H1 (cell line): ENCODE measurements at regions not wholly inside any gene's neighbourhood (a gene's known extent, or its start where the extent isn't known, plus 50 kb on each side); places are given as distances from the start of the nearest gene placed in this dataset.

ENCODE experiments used
- BCL11A ChIP-seq, 2 experiments: IDR thresholded peaks; one replicate each; pipeline ENCODE4 v1.6.1; 2011; ENCODE audit warnings: low read depth in 2 of 2, low read length in 2 of 2, mild to moderate bottlenecking in 2 of 2
- BRCA1 ChIP-seq: IDR thresholded peaks from 2 replicates; pipeline ENCODE4 v1.6.1; 2012; ENCODE audit warnings: low read depth, low read length, improper control_type of control experiment
- CEBPB ChIP-seq: IDR thresholded peaks from 2 replicates; pipeline ENCODE4 v1.6.1; 2012; ENCODE audit warnings: low read depth, low read length
- CHD7 ChIP-seq: fragments of 300-600 bp; sonication (generic); IDR thresholded peaks from 2 replicates; pipeline ENCODE4 v1.7.1; 2012; ENCODE audit warnings: low read length, moderate library complexity, mild to moderate bottlenecking, inconsistent platforms; ENCODE audit not compliant: insufficient replicate concordance
- EZH2 ChIP-seq: fragments of 200-600 bp; sonication (generic); IDR thresholded peaks from 2 replicates; pipeline ENCODE4 v1.7.1; 2012; ENCODE audit warnings: low read depth, mild to moderate bottlenecking, moderate library complexity, low read length, inconsistent platforms; ENCODE audit not compliant: severe bottlenecking
- JUN ChIP-seq: IDR thresholded peaks from 2 replicates; pipeline ENCODE4 v1.6.1; 2011; ENCODE audit warnings: low read depth, mild to moderate bottlenecking, improper control_type of control experiment, low read length
- RAD21 ChIP-seq, 2 experiments: IDR thresholded peaks in 1 of 2; conservative IDR thresholded peaks in 1 of 2; 2 replicates each; pipeline ENCODE4 v1.6.1; 2011; ENCODE audit warnings: low read depth in 2 of 2, low read length in 2 of 2, improper control_type of control experiment in 1 of 2, inconsistent platforms in 1 of 2, mild to moderate bottlenecking in 1 of 2, moderate library complexity in 1 of 2
- SAP30 ChIP-seq: fragments of 300-600 bp; sonication (generic); IDR thresholded peaks from 2 replicates; pipeline ENCODE4 v1.7.1; 2012; ENCODE audit warnings: low read length, moderate library complexity, mild to moderate bottlenecking, inconsistent platforms; ENCODE audit not compliant: insufficient read depth, insufficient replicate concordance
- SIRT6 ChIP-seq: IDR thresholded peaks from one replicate; pipeline ENCODE4 v1.7.1; 2012; ENCODE audit warnings: low read length, inconsistent platforms
- SP2 ChIP-seq: IDR thresholded peaks from 2 replicates; pipeline ENCODE4 v1.6.1; 2012; ENCODE audit warnings: mild to moderate bottlenecking, low read length, inconsistent platforms

GRCh38 chr13:72144636-72145035, 277.6 kb upstream of the DACH1 start (continued):
- TF ChIP-seq CHD7 (no peak), EZH2 (no peak), BCL11A (IDR thresholded peaks at IDR 0.05; ENCODE audit: low read depth in 2 of 2, low read length in 2 of 2) (no peak), SP2 (no peak), SIRT6 (no peak), BRCA1 (no peak), SAP30 (no peak), JUN (no peak), CEBPB (no peak), RAD21 (IDR thresholded peaks at IDR 0.05 in 1 of 2, conservative IDR thresholded peaks at IDR 0.05 in 1 of 2; ENCODE audit: low read depth in 2 of 2, low read length in 2 of 2) (no peak)
